Esophagus squamous epithelium (tissue), 5 donors: ENCODE measurements at regions not wholly inside any gene's neighbourhood (a gene's known extent, or its start where the extent isn't known, plus 50 kb on each side); places are given as distances from the start of the nearest gene placed in this dataset.

Source experiments
- DNase-seq: peaks from one replicate; lab custom pipeline; 2025; lab: John Stamatoyannopoulos, UW
- H3K27ac ChIP-seq, 4 donors: fragments of 200-600 bp; sonication (generic); one replicate each; pipeline ENCODE4 v1.5.1; 2016 to 2019; ENCODE audit warnings: mild to moderate bottlenecking in 1 of 4
- H3K27me3 ChIP-seq, 4 donors: fragments of 200-600 bp; sonication (generic); 1 replicate in 3 of 4; 2 replicates in 1 of 4; pipeline versions ENCODE4 v1.5.1 to v1.6.0; 2017 to 2021; ENCODE audit warnings: antibody characterized with exemption in 1 of 4
- H3K36me3 ChIP-seq, 3 donors: fragments of 200-600 bp; sonication (generic); one replicate each; pipeline ENCODE4 v1.5.1; 2016 to 2019
- H3K4me1 ChIP-seq, 3 donors: fragments of 200-600 bp; sonication (generic); one replicate each; pipeline ENCODE4 v1.5.1; 2017 to 2019
- H3K4me3 ChIP-seq, 4 donors: fragments of 200-600 bp; sonication (generic); 1 replicate in 3 of 4; 2 replicates in 1 of 4; pipeline ENCODE4 v1.5.1; 2016 to 2019; ENCODE audit warnings: mild to moderate bottlenecking in 2 of 4, moderate library complexity in 1 of 4
- H3K9me3 ChIP-seq, 3 donors: fragments of 200-600 bp; sonication (generic); one replicate each; pipeline ENCODE4 v1.5.1; 2016 to 2019
- CTCF ChIP-seq, 6 experiments: fragments of 450-650 bp in 4 of 6; fragments of 200-600 bp in 2 of 6; sonication (generic) in 2 of 6; IDR thresholded peaks; one replicate each; pipeline ENCODE4 v1.5.1; 2016 to 2019; ENCODE audit warnings: antibody characterized with exemption in 6 of 6, mild to moderate bottlenecking in 4 of 6, moderate library complexity in 4 of 6
- POLR2A ChIP-seq, 4 donors: fragments of 450-650 bp; IDR thresholded peaks; one replicate each; pipeline ENCODE4 v1.6.1; 2017; ENCODE audit warnings: antibody characterized with exemption in 4 of 4, mild to moderate bottlenecking in 4 of 4, moderate library complexity in 3 of 4
- WGBS, 2 donors: methylation state at CpG; one replicate each; pipeline ENCODE4 v1.1.5; 2018; 5-methylcytosine and 5-hydroxymethylcytosine counted together
- intact Hi-C: fragments of 100-400 bp; cut with DNase I; formaldehyde crosslinking; loops from one replicate; pipeline ENCODE4 v1.15.0; 2022
- donor health status: DM: yes; HTN: yes; CAD: no.

GRCh38 chr1:192067360-192067759, 90.9 kb upstream of the RGS18 start:
- H3K36me3 ChIP-seq = no peaks in the 10 kb centered on the region
- TF ChIP-seq CTCF (IDR thresholded peaks at IDR 0.05) (no peak), POLR2A (IDR thresholded peaks at IDR 0.05) (no peak)
- no peak overlapping the region for H3K27ac ChIP-seq
- H3K4me3 ChIP-seq = no peak overlapping the region
- H3K9me3 ChIP-seq = no peaks in the 10 kb centered on the region
- WGBS, 2 donors = 50 to 58% methylated on average over 3 of the region's 3 CpGs
- intact Hi-C loops = no loop called here
- H3K4me1 ChIP-seq = no peaks in the 10 kb centered on the region
- no peak for DNase-seq
- H3K27me3 ChIP-seq = no peaks in the 10 kb centered on the region

- Histone ChIP-seq H3K9me3 (no peaks in the 10 kb centered on the region), H3K36me3 (no peaks in the 10 kb centered on the region), H3K4me1 (no peaks in the 10 kb centered on the region), H3K4me3 (no peak overlapping the region), H3K27me3 (no peaks in the 10 kb centered on the region), H3K27ac (no peak overlapping the region)
- WGBS, 2 donors = 65 to 87% methylated on average over 2 of the region's 2 CpGs
- DNase-seq = no peak
- no peak for TF ChIP-seq POLR2A (IDR thresholded peaks at IDR 0.05)
- TF ChIP-seq CTCF (IDR thresholded peaks at IDR 0.05) = no peak
- intact Hi-C loops = no loop called here
Observed at GRCh38 chr1:192070213-192070612, 88.0 kb upstream of the RGS18 start.

GRCh38 chr1:192080684-192081083, 77.6 kb upstream of the RGS18 start:
- WGBS, 2 donors = 44 to 56% methylated on average over 2 of the region's 2 CpGs

GRCh38 chr1:192081359-192081758, 76.9 kb upstream of the RGS18 start:
- intact Hi-C loops = no loop called here
- no peak for DNase-seq
- TF ChIP-seq CTCF (IDR thresholded peaks at IDR 0.05) = no peak
- TF ChIP-seq POLR2A (IDR thresholded peaks at IDR 0.05) = no peak
- H3K36me3 ChIP-seq = no peaks in the 10 kb centered on the region
- H3K9me3 ChIP-seq = no peaks in the 10 kb centered on the region
- no peaks in the 10 kb centered on the region for H3K4me1 ChIP-seq
- no peak overlapping the region for H3K4me3 ChIP-seq
- no peak overlapping the region for H3K27ac ChIP-seq
- H3K27me3 ChIP-seq = no peaks in the 10 kb centered on the region

More at GRCh38 chr1:192080684-192081083, 77.6 kb upstream of the RGS18 start:
- H3K4me1 ChIP-seq = no peaks in the 10 kb centered on the region
- H3K9me3 ChIP-seq = no peaks in the 10 kb centered on the region
- no peak overlapping the region for H3K4me3 ChIP-seq
- H3K27me3 ChIP-seq = no peaks in the 10 kb centered on the region
- TF ChIP-seq POLR2A (IDR thresholded peaks at IDR 0.05) = no peak
- no peak for TF ChIP-seq CTCF (IDR thresholded peaks at IDR 0.05)
- H3K27ac ChIP-seq = no peak overlapping the region
- intact Hi-C loops = no loop called here
- no peaks in the 10 kb centered on the region for H3K36me3 ChIP-seq
- no peak for DNase-seq

GRCh38 chr1:192086644-192087043, 71.6 kb upstream of the RGS18 start:
- intact Hi-C loops = no loop called here
- Histone ChIP-seq H3K27me3 (no peaks in the 10 kb centered on the region), H3K4me3 (no peak overlapping the region), H3K4me1 (no peaks in the 10 kb centered on the region), H3K36me3 (no peaks in the 10 kb centered on the region), H3K9me3 (no peaks in the 10 kb centered on the region), H3K27ac (no peak overlapping the region)
- TF ChIP-seq CTCF (IDR thresholded peaks at IDR 0.05) (no peak), POLR2A (IDR thresholded peaks at IDR 0.05) (no peak)
- WGBS, 2 donors = 64 to 86% methylated on average over 1 of the region's 1 CpG
- DNase-seq = no peak
